ENCODE measurements at regions not wholly inside any gene's neighbourhood (a gene's known extent, or its start where the extent isn't known, plus 50 kb on each side); places are given as distances from the start of the nearest gene placed in this dataset.

DNA sequence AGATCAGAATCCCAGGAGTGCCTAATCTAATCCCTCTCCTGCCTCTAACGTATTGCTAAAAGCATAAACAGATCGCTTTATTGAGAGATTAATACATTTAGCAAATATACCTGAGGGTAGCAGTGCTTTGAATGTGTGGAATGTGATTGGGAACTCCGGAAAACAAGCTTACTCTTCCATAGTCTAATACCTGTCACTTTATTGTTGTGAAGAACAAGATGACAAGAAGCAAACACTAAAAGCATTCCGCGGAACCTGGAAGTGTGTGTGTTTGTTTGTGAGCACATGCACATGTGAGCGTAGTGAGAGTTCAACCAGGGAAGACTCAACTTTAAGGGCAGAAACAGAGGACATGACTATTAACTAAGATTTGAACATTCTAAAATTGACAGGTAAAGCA is 265.0 kb upstream of the GJE1 start:
- TF ChIP-seq, protein P1, sequence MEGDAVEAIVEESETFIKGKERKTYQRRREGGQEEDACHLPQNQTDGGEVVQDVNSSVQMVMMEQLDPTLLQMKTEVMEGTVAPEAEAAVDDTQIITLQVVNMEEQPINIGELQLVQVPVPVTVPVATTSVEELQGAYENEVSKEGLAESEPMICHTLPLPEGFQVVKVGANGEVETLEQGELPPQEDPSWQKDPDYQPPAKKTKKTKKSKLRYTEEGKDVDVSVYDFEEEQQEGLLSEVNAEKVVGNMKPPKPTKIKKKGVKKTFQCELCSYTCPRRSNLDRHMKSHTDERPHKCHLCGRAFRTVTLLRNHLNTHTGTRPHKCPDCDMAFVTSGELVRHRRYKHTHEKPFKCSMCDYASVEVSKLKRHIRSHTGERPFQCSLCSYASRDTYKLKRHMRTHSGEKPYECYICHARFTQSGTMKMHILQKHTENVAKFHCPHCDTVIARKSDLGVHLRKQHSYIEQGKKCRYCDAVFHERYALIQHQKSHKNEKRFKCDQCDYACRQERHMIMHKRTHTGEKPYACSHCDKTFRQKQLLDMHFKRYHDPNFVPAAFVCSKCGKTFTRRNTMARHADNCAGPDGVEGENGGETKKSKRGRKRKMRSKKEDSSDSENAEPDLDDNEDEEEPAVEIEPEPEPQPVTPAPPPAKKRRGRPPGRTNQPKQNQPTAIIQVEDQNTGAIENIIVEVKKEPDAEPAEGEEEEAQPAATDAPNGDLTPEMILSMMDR (IDR thresholded peaks at IDR 0.05; ENCODE audit: control extremely low read depth, extremely low read depth, low read depth, missing control alignments) = no peak
- POLR2A ChIA-PET = no interaction called here
- DNase-seq (ENCODE audit: extremely low spot score) = no peak
- CTCF ChIA-PET = no interaction called here

DNA sequence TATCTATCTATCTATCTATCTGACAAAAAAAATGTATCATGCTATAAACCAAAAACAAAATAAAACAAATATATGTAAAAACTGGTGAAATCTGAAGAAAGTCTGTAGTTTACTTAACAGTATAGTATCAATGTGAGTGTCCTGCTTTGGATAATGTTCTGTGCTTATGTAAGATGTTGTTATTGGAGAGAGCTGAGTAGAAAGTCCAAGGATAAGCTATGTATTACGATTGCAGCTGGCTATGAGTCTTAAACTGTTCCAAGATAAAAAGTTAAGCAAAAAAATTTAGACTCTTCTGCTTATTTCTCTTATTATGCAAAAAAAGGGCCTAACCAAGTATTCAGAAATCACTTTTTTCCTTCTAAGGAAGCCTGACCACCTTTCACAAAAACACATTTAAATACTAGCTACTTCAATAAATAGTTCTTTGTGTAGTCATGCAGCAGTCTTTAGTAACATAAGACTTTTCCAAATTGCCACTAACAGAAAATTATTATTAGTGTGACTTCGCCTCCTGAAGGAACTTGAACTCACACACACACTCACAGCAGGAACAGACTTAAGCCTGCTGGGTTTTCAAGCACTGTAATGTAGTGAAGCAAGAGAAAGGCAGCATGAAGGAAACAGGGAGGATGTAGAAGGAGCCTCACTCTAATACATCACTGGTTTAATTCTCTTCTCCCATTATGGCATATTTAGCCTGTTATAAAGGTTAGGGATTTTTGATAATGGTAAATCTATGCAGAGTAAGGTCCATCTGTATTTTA is 265.8 kb upstream of the GJE1 start:
- TF ChIP-seq, protein P1 (IDR thresholded peaks at IDR 0.05; ENCODE audit: control extremely low read depth, extremely low read depth, low read depth, missing control alignments) = no peak
- DNase-seq (ENCODE audit: extremely low spot score) = no peak
- ChIA-PET CTCF (interaction anchor here (0.7 kb wide), 1 partner anchor 8 kb away, joined by 4 read pairs; no protein-coding TSS in a partner anchor), POLR2A (no interaction called here)

DNA sequence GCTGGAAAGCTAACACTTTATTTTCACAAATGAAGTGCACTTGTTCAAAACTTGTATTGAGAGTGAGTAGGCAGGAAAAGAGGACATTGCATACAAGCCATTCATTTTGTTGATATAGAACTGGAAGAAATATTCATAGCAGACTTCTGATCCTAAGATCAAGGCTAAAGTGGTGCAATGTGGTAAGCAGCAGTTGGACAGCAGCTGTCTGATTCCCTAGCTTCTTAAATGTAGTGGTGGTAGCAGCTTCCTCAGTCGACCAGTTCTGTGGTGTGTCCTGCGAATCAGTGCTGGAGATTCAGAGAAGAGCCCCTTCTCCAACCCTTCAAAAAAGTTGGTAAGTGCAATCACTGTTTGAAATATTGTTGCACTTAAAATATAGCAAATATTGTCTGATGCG is 281.7 kb upstream of the GJE1 start:
- TF ChIP-seq, protein P1 (IDR thresholded peaks at IDR 0.05; ENCODE audit: control extremely low read depth, extremely low read depth, low read depth, missing control alignments) = no peak
- ChIA-PET POLR2A (no interaction called here), CTCF (no interaction called here)
- no peak for DNase-seq (ENCODE audit: extremely low spot score)

DNA sequence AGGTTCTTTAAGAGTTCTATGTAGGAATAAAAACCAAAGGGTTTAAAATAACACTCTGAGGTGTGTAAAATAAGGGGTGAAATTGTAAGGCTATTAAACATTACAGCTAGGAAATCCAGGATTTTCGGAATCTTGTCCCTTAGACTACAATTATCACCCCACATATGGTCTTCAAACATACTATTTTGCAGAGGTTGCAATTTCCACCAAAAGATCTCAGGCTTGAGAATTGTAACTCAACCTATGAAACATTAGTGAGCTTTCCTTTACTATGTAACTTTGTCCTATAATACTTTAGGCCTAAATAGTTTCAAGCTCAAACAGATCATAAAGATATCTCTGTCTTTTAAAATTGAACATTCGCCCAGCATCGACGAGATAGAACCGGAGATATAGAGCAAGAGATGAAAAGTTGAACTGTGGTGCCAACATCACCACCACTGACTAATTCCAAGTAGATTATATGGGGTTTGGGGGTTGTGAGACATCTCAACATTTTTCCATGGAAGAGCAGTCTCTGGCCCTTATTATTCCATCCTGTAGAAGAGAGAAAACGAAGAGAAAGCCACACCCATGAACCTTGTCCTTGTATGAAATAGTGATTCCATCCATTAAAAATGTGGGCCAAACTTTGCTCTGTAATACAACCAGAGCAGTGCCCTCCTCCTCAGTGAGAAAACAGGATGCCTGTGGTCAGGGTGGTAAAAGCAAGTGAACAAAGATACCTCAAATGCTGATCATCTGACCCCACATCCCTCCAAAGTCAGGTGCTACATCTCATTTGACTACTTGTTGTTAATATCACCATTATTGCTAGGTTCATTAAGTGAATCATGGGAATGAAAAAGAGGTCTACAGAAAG is 284.5 kb upstream of the GJE1 start:
- no peak for DNase-seq (ENCODE audit: extremely low spot score)
- ChIA-PET CTCF (no interaction called here), POLR2A (no interaction called here)
- TF ChIP-seq, protein P1 (IDR thresholded peaks at IDR 0.05; ENCODE audit: control extremely low read depth, extremely low read depth, low read depth, missing control alignments) = no peak

DNA sequence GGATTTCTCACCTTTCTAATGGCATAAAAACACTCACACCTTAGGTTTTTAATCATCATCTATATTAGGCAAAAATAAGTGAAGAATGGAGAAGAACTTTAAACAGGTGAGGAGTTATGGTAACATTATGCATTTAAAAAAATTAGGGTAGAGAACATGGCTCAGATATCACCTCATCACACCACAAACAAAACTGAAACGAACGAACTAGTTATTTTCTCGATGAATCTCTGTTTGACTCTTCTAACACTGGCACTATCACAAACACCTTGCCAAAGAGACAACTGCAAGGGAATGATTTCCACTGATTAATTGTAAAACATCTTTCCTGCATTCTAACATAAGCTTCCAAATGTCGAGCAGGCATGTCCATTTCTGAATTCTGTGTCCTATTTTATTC is 286.1 kb upstream of the GJE1 start:
- TF ChIP-seq, protein P1 (IDR thresholded peaks at IDR 0.05; ENCODE audit: control extremely low read depth, extremely low read depth, low read depth, missing control alignments) = no peak
- CTCF ChIA-PET = no interaction called here
- DNase-seq (ENCODE audit: extremely low spot score) = no peak
- POLR2A ChIA-PET = no interaction called here

DNA sequence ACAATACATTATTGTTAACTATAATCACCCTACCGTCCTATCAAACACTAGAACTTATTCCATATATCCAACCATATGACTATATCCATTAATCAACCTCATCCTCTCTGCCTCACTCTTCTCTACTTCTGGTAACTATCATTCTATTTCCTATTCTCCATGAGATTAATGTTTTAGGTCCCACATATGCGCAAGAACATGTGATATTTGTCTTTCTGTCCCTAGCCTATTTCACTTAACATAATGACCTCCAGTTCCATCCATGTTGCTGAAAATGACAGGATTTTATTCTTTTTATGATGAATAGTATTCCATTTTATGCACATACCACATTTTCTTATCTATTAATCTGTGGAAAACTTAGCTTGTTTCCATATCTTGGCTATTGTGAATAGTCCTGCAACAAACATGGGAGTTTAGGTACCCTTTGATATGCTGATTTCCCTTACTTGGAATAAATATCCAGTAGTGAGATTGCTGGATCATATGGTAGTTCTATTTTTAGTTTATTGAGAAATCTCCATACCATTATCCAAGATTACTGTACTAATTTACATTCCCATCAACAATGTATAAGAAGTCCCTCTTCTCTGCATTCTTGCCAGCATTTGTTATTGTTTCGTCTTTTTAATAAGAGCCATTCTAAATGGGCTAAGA is 289.4 kb upstream of the GJE1 start:
- ChIA-PET POLR2A (no interaction called here), CTCF (interaction anchor here (1.3 kb wide), 1 partner anchor 10 kb away, joined by 4 read pairs; no protein-coding TSS in a partner anchor)
- TF ChIP-seq, protein P1 (IDR thresholded peaks at IDR 0.05; ENCODE audit: control extremely low read depth, extremely low read depth, low read depth, missing control alignments) = no peak
- DNase-seq (ENCODE audit: extremely low spot score) = no peak
